OCI-LY7 (cell line): ENCODE measurements at regions not wholly inside any gene's neighbourhood (a gene's known extent, or its start where the extent isn't known, plus 50 kb on each side); places are given as distances from the start of the nearest gene placed in this dataset.

Experiments
- BruUV-seq: library from RNA; stranded (reverse); fragments of 400-500 nt; replicated peaks from 2 replicates; lab custom pipeline; 2021; lab: Mats Ljungman, UMichigan
- CTCF ChIA-PET: fragments of 300-600 bp; sonication (Branson Sonifier 250); formaldehyde crosslinking; loops from one replicate; lab custom pipeline; 2022; ENCODE audit warnings: antibody characterized with exemption; ENCODE audit not compliant: unreplicated experiment; lab: Charles Lee
- POLR2A ChIA-PET: fragments of 300-600 bp; sonication (Branson Sonifier 250); formaldehyde crosslinking; loops from one replicate; lab custom pipeline; 2022; ENCODE audit warnings: antibody characterized with exemption; lab: Charles Lee
- DNase-seq: peaks from one replicate; pipeline ENCODE4 v3.0.0-alpha.2; 2015; ENCODE audit warnings: low spot score
- H2AFZ ChIP-seq: fragments of 200-600 bp; sonication (generic), shearing (Covaris generic); 2 replicates; pipeline ENCODE4 v1.6.1; 2014; ENCODE audit warnings: mild to moderate bottlenecking, antibody characterized with exemption, low read length, moderate library complexity
- H3K27ac ChIP-seq: fragments of 200-600 bp; sonication (generic); 2 replicates; pipeline ENCODE4 v1.5.1; 2014; ENCODE audit warnings: mixed run types, low read depth, mild to moderate bottlenecking, moderate library complexity, low read length, inconsistent platforms; ENCODE audit not compliant: poor library complexity, severe bottlenecking
- H3K36me3 ChIP-seq: fragments of 200-600 bp; sonication (generic); 2 replicates; pipeline ENCODE4 v1.6.1; 2014; ENCODE audit warnings: mild to moderate bottlenecking, antibody characterized with exemption, low read length, moderate library complexity, mixed read lengths; ENCODE audit not compliant: insufficient read depth
- H3K4me1 ChIP-seq: fragments of 200-600 bp; sonication (generic); 2 replicates; pipeline ENCODE4 v1.5.1; 2014; ENCODE audit warnings: mild to moderate bottlenecking, low read length; ENCODE audit not compliant: insufficient read depth, poor library complexity, severe bottlenecking
- H3K4me2 ChIP-seq: fragments of 200-600 bp; sonication (generic); 2 replicates; pipeline ENCODE4 v1.6.1; 2014; ENCODE audit warnings: mild to moderate bottlenecking, low read length
- H3K4me3 ChIP-seq: fragments of 200-600 bp; sonication (generic); 2 replicates; pipeline ENCODE4 v1.5.1; 2014; ENCODE audit warnings: mild to moderate bottlenecking, low read depth, low read length; ENCODE audit not compliant: poor library complexity, severe bottlenecking
- H3K79me2 ChIP-seq: fragments of 200-600 bp; sonication (generic); 2 replicates; pipeline ENCODE4 v1.6.1; 2016; ENCODE audit warnings: low read depth, mild to moderate bottlenecking, low read length, moderate library complexity, mixed read lengths; ENCODE audit not compliant: insufficient read depth
- H3K9me2 ChIP-seq: fragments of 200-600 bp; sonication (generic); 2 replicates; pipeline ENCODE4 v1.6.1; 2016; ENCODE audit warnings: mild to moderate bottlenecking, low read length, mixed read lengths; ENCODE audit not compliant: insufficient read depth
- H3K9me3 ChIP-seq: fragments of 200-600 bp; sonication (generic); 2 replicates; pipeline ENCODE4 v1.6.1; 2014; ENCODE audit warnings: mild to moderate bottlenecking, mixed run types, low read length, mixed read lengths
- H4K20me1 ChIP-seq: fragments of 200-600 bp; sonication (generic); 2 replicates; pipeline ENCODE4 v1.6.1; 2014; ENCODE audit warnings: mild to moderate bottlenecking, antibody characterized with exemption, low read length, moderate library complexity, mixed read lengths; ENCODE audit not compliant: insufficient read depth
- EZH2phosphoT487 ChIP-seq: fragments of 200-600 bp; sonication (generic); IDR thresholded peaks from 2 replicates; pipeline ENCODE4 v1.6.1; 2018; ENCODE audit warnings: low read depth, borderline replicate concordance, mild to moderate bottlenecking, mixed run types, antibody characterized with exemption, low read length, moderate library complexity, mixed read lengths
- intact Hi-C: fragments of 100-400 bp; cut with micrococcal nuclease; formaldehyde crosslinking; loops from one replicate; pipeline ENCODE4 v1.10.0; 2022; ENCODE audit not compliant: unreplicated experiment
- TF ChIP-seq, protein P1 (sequence below): fragments of 200-600 bp; sonication (generic); conservative IDR thresholded peaks from 2 replicates; pipeline ENCODE4 v1.5.1; 2014; ENCODE audit warnings: mild to moderate bottlenecking, antibody characterized with exemption, low read length, moderate library complexity, mixed read lengths

DNA sequence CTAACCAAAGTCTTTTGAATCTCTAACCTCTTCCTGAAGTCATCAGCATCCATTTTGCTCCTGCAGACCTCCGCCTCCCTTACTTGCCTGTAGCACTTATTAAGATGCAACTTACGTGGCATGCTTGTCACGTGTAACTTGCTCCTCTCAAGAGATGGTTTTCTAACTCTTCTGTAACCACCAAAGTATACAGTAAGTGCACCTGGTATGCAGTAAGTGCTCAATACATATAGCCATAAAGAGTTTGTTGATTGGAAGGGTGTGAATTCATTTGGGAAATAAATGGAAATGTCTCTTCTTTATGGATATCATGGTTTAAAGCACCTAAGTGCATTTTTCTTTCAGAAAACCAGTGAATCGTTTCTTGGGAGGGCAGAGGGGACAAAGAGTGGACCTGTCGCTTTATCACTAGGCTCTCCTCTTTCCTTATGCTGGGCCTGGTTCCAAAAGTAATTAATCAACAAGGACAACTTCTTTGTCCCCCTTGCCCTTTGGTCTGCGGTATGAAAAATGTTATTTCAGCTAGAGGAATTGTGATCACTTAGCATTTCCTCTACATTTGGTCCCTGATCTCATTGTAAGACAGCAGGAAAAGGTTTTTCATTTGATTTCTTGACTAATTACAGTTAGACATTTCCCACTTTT is 370.0 kb upstream of the SPRED2 start:
- no peaks in the 10 kb centered on the region for H3K4me1 ChIP-seq
- no peaks in the 10 kb centered on the region for H3K9me3 ChIP-seq
- ChIA-PET CTCF (no interaction called here), POLR2A (no interaction called here)
- H3K79me2 ChIP-seq, result no peaks in the 10 kb centered on the region
- no peaks in the 10 kb centered on the region for H3K36me3 ChIP-seq
- H3K9me2 ChIP-seq, result no peaks in the 10 kb centered on the region
- no peak overlapping the region for H3K4me2 ChIP-seq
- H2AFZ ChIP-seq, result no peak overlapping the region
- no TSS peak for BruUV-seq
- H3K4me3 ChIP-seq, result no peak overlapping the region
- no peak for TF ChIP-seq EZH2phosphoT487
- TF ChIP-seq, protein P1, sequence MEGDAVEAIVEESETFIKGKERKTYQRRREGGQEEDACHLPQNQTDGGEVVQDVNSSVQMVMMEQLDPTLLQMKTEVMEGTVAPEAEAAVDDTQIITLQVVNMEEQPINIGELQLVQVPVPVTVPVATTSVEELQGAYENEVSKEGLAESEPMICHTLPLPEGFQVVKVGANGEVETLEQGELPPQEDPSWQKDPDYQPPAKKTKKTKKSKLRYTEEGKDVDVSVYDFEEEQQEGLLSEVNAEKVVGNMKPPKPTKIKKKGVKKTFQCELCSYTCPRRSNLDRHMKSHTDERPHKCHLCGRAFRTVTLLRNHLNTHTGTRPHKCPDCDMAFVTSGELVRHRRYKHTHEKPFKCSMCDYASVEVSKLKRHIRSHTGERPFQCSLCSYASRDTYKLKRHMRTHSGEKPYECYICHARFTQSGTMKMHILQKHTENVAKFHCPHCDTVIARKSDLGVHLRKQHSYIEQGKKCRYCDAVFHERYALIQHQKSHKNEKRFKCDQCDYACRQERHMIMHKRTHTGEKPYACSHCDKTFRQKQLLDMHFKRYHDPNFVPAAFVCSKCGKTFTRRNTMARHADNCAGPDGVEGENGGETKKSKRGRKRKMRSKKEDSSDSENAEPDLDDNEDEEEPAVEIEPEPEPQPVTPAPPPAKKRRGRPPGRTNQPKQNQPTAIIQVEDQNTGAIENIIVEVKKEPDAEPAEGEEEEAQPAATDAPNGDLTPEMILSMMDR, result no peak
- H3K27ac ChIP-seq, result no peak overlapping the region
- intact Hi-C loops, result no loop called here
- no peaks in the 10 kb centered on the region for H4K20me1 ChIP-seq
- DNase-seq, result no peak

DNA sequence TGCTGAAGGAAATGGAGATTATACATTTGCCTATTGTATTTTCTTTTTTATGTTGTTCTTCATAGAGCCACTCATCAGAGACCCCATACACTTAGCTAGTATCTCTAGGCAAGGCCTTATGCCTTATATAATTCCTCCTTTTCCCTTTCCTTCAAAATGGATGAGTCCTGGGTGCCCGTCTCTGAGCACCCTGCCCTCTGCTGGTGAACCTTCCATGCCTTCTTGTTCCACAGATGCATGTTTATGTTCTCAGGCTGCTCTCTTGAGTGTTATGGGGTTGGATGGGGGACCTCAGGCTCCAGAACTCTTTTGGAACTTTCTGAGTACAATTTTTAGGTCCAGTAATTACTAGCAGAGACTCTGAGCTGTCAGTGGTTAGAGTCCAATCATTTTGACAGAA is 368.6 kb upstream of the SPRED2 start:
- no peak overlapping the region for H3K27ac ChIP-seq
- no peak for DNase-seq
- no peak for TF ChIP-seq EZH2phosphoT487
- TF ChIP-seq, protein P1, result peak; percentile 60
- H3K4me3 ChIP-seq, result no peak overlapping the region
- H3K4me1 ChIP-seq, result no peaks in the 10 kb centered on the region
- H3K4me2 ChIP-seq, result no peak overlapping the region
- CTCF ChIA-PET, result no interaction called here
- POLR2A ChIA-PET, result interaction anchor here (0.6 kb wide), 1 partner anchor 37 kb away, joined by 4 read pairs; no protein-coding TSS in a partner anchor
- no TSS peak for BruUV-seq
- H3K79me2 ChIP-seq, result no peaks in the 10 kb centered on the region
- H3K36me3 ChIP-seq, result no peaks in the 10 kb centered on the region
- intact Hi-C loops, result no loop called here
- H2AFZ ChIP-seq, result no peak overlapping the region
- no peaks in the 10 kb centered on the region for H4K20me1 ChIP-seq
- H3K9me3 ChIP-seq, result no peaks in the 10 kb centered on the region
- no peaks in the 10 kb centered on the region for H3K9me2 ChIP-seq

DNA sequence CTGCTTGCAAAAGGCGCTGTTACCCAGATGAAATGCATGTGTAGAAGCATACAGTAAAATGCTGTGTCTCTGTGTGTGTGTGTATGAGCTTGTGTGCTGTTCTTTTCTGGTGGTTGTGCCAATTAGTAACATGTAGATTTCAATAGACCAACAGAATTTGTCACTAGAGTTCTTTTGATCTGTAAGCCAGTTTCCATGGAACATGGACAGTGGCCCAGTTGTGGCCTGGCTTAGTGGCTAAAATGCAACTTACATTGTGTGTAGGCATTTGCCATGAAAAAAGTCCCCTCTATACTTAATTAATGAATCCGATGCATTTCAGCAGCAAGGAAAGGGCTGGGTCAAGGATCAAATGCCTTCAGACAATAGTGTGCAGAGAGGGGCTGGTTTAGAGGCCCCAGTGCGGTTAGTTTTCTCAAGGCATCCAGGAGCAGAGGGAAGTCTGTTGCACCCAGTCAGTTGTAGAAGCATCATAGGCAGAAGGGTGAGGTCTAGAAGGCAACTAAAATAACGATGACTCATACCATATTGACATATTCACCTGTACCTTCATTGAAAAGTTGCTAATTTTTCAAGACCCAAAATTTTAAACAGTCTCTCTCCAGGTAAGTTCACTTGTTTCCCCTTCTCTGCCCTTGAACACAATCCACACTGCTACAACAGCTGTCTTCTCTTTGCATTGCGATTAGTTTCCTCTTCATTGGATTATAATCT is 366.9 kb upstream of the SPRED2 start:
- TF ChIP-seq EZH2phosphoT487, result no peak
- TF ChIP-seq, protein P1, result no peak
- POLR2A ChIA-PET, result interaction anchor here (0.7 kb wide), 1 partner anchor 1480 kb away, joined by 3 read pairs; no protein-coding TSS in a partner anchor
- Histone ChIP-seq H3K79me2 (no peaks in the 10 kb centered on the region), H3K4me2 (no peak overlapping the region), H3K4me3 (no peak overlapping the region), H4K20me1 (no peaks in the 10 kb centered on the region), H3K4me1 (no peaks in the 10 kb centered on the region), H3K9me3 (no peaks in the 10 kb centered on the region), H3K36me3 (no peaks in the 10 kb centered on the region), H3K27ac (no peak overlapping the region), H3K9me2 (no peaks in the 10 kb centered on the region), H2AFZ (no peak overlapping the region)
- no TSS peak for BruUV-seq
- CTCF ChIA-PET, result no interaction called here
- intact Hi-C loops, result no loop called here
- no peak for DNase-seq
